Cardiac muscle cell (in vitro differentiated cells and primary cell): ENCODE measurements at regions not wholly inside any gene's neighbourhood (a gene's known extent, or its start where the extent isn't known, plus 50 kb on each side); places are given as distances from the start of the nearest gene placed in this dataset.

Experiments
- DNase-seq, 2 donors: peaks; one replicate each; pipeline versions ENCODE4 v3.0.0 to v3.0.0-alpha.2; 2010 to 2017; ENCODE audit warnings: low read depth in 1 of 2, low spot score in 1 of 2
- H3K27ac ChIP-seq: fragments of 200-600 bp; sonication (generic); 2 replicates; pipeline ENCODE4 v1.5.1; 2016
- H3K27me3 ChIP-seq: fragments of 200-600 bp; sonication (generic); 2 replicates; pipeline ENCODE4 v1.6.0; 2016; ENCODE audit warnings: control low read depth
- H3K36me3 ChIP-seq: fragments of 200-600 bp; sonication (generic); 2 replicates; pipeline ENCODE4 v1.5.1; 2016; ENCODE audit warnings: control low read depth
- H3K4me1 ChIP-seq: fragments of 200-600 bp; sonication (generic); 2 replicates; pipeline ENCODE4 v1.8.1; 2017; ENCODE audit warnings: low read depth, mild to moderate bottlenecking, mixed run types
- H3K4me3 ChIP-seq: fragments of 200-600 bp; sonication (generic); 2 replicates; pipeline ENCODE4 v1.5.1; 2016; ENCODE audit warnings: mild to moderate bottlenecking
- H3K9me3 ChIP-seq: fragments of 200-600 bp; sonication (generic); 2 replicates; pipeline ENCODE4 v1.5.1; 2017; ENCODE audit warnings: low read depth, mild to moderate bottlenecking, control low read depth
- CTCF ChIP-seq: IDR thresholded peaks from 2 replicates; pipeline ENCODE4 v1.5.1; 2012; ENCODE audit warnings: low read depth, mild to moderate bottlenecking, low read length

- no peak for DNase-seq
- H3K36me3 ChIP-seq = no peaks in the 10 kb centered on the region
- H3K27me3 ChIP-seq = no peaks in the 10 kb centered on the region
- no peak for TF ChIP-seq CTCF
- no peak overlapping the region for H3K27ac ChIP-seq
- no peak overlapping the region for H3K4me3 ChIP-seq
- no peaks in the 10 kb centered on the region for H3K9me3 ChIP-seq
- no peaks in the 10 kb centered on the region for H3K4me1 ChIP-seq
These were observed 190.6 kb upstream of the PCDH18 start for GRCh38 chr4:137722910-137723309.

- no peaks in the 10 kb centered on the region for H3K36me3 ChIP-seq
- H3K9me3 ChIP-seq = no peaks in the 10 kb centered on the region
- no peak overlapping the region for H3K27ac ChIP-seq
- no peak overlapping the region for H3K4me3 ChIP-seq
- no peaks in the 10 kb centered on the region for H3K27me3 ChIP-seq
- no peaks in the 10 kb centered on the region for H3K4me1 ChIP-seq
- TF ChIP-seq CTCF = no peak
- DNase-seq = no peak
These were observed 179.2 kb upstream of the PCDH18 start for GRCh38 chr4:137711502-137711901.

- H3K27me3 ChIP-seq = no peaks in the 10 kb centered on the region
- H3K4me3 ChIP-seq = no peak overlapping the region
- no peaks in the 10 kb centered on the region for H3K36me3 ChIP-seq
- no peak overlapping the region for H3K27ac ChIP-seq
- H3K9me3 ChIP-seq = no peaks in the 10 kb centered on the region
- peak in 1 of 2 donors; percentile 53 for DNase-seq
- no peak for TF ChIP-seq CTCF
- H3K4me1 ChIP-seq = peaks cover 14% of the 10 kb centered on the region
These were observed 175.3 kb upstream of the PCDH18 start for GRCh38 chr4:137707626-137708025.

- Histone ChIP-seq H3K4me1 (peaks cover 14% of the 10 kb centered on the region), H3K9me3 (no peaks in the 10 kb centered on the region), H3K27me3 (no peaks in the 10 kb centered on the region), H3K36me3 (no peaks in the 10 kb centered on the region), H3K27ac (no peak overlapping the region), H3K4me3 (no peak overlapping the region)
- TF ChIP-seq CTCF = no peak
- peak in 1 of 2 donors; percentile 10 for DNase-seq
These were observed 174.9 kb upstream of the PCDH18 start for GRCh38 chr4:137707102-137707620.

- DNase-seq = peak; percentile 55 to 96
- peaks cover 14% of the 10 kb centered on the region for H3K4me1 ChIP-seq
- no peaks in the 10 kb centered on the region for H3K27me3 ChIP-seq
These were observed 173.0 kb upstream of the PCDH18 start for GRCh38 chr4:137705171-137705783.

More at GRCh38 chr4:137705171-137705783, 173.0 kb upstream of the PCDH18 start:
- Histone ChIP-seq H3K27ac (peak overlapping the region; percentile 65), H3K36me3 (no peaks in the 10 kb centered on the region), H3K9me3 (no peaks in the 10 kb centered on the region), H3K4me3 (no peak overlapping the region)
- TF ChIP-seq CTCF = no peak
